ENCODE measurements at regions not wholly inside any gene's neighbourhood (a gene's known extent, or its start where the extent isn't known, plus 50 kb on each side); places are given as distances from the start of the nearest gene placed in this dataset.

GRCh38 chr5:66315784-66316183 is 171.7 kb downstream of the SREK1 start:
- no peak for TF ChIP-seq CTCF (IDR thresholded peaks at IDR 0.05; ENCODE audit: poor library complexity, severe bottlenecking)
- ATAC-seq (ENCODE audit: low read depth) (no peak), DNase-seq (ENCODE audit: low spot score) (no peak)
- Histone ChIP-seq H3K27me3 (ENCODE audit: insufficient read depth, poor library complexity, severe bottlenecking) (no peaks in the 10 kb centered on the region), H3K36me3 (ENCODE audit: low read depth) (no peaks in the 10 kb centered on the region), H3K27ac (ENCODE audit: poor library complexity, severe bottlenecking) (no peak overlapping the region), H3K9me3 (ENCODE audit: severe bottlenecking) (no peaks in the 10 kb centered on the region), H3K4me3 (ENCODE audit: severe bottlenecking) (no peak overlapping the region), H3K4me1 (ENCODE audit: insufficient read depth, poor library complexity, severe bottlenecking) (no peaks in the 10 kb centered on the region)

- DNase-seq (ENCODE audit: low spot score) (no peak), ATAC-seq (ENCODE audit: low read depth) (no peak)
- H3K4me3 ChIP-seq (ENCODE audit: severe bottlenecking): no peak overlapping the region
- H3K27me3 ChIP-seq (ENCODE audit: insufficient read depth, poor library complexity, severe bottlenecking): no peaks in the 10 kb centered on the region
- H3K4me1 ChIP-seq (ENCODE audit: insufficient read depth, poor library complexity, severe bottlenecking): no peaks in the 10 kb centered on the region
- no peak overlapping the region for H3K27ac ChIP-seq (ENCODE audit: poor library complexity, severe bottlenecking)
- TF ChIP-seq CTCF (IDR thresholded peaks at IDR 0.05; ENCODE audit: poor library complexity, severe bottlenecking): no peak
- H3K9me3 ChIP-seq (ENCODE audit: severe bottlenecking): no peaks in the 10 kb centered on the region
- H3K36me3 ChIP-seq (ENCODE audit: low read depth): no peaks in the 10 kb centered on the region
These were observed 178.9 kb downstream of the SREK1 start for GRCh38 chr5:66322786-66323528.

- Histone ChIP-seq H3K4me3 (ENCODE audit: severe bottlenecking) (no peak overlapping the region), H3K36me3 (ENCODE audit: low read depth) (no peaks in the 10 kb centered on the region), H3K4me1 (ENCODE audit: insufficient read depth, poor library complexity, severe bottlenecking) (no peaks in the 10 kb centered on the region), H3K27me3 (ENCODE audit: insufficient read depth, poor library complexity, severe bottlenecking) (no peaks in the 10 kb centered on the region), H3K9me3 (ENCODE audit: severe bottlenecking) (no peaks in the 10 kb centered on the region), H3K27ac (ENCODE audit: poor library complexity, severe bottlenecking) (no peak overlapping the region)
- ATAC-seq (ENCODE audit: low read depth): no peak
- no peak for DNase-seq (ENCODE audit: low spot score)
- TF ChIP-seq CTCF (IDR thresholded peaks at IDR 0.05; ENCODE audit: poor library complexity, severe bottlenecking): no peak
These were observed 179.4 kb downstream of the SREK1 start for GRCh38 chr5:66323529-66323895.

GRCh38 chr5:66324357-66324756 is 180.3 kb downstream of the SREK1 start:
- H3K27me3 ChIP-seq (ENCODE audit: insufficient read depth, poor library complexity, severe bottlenecking): no peaks in the 10 kb centered on the region

More at GRCh38 chr5:66324357-66324756, 180.3 kb downstream of the SREK1 start:
- Histone ChIP-seq H3K27ac (ENCODE audit: poor library complexity, severe bottlenecking) (no peak overlapping the region), H3K9me3 (ENCODE audit: severe bottlenecking) (no peaks in the 10 kb centered on the region), H3K36me3 (ENCODE audit: low read depth) (no peaks in the 10 kb centered on the region), H3K4me3 (ENCODE audit: severe bottlenecking) (no peak overlapping the region), H3K4me1 (ENCODE audit: insufficient read depth, poor library complexity, severe bottlenecking) (no peaks in the 10 kb centered on the region)
- no peak for TF ChIP-seq CTCF (IDR thresholded peaks at IDR 0.05; ENCODE audit: poor library complexity, severe bottlenecking)
- ATAC-seq (ENCODE audit: low read depth) (no peak), DNase-seq (ENCODE audit: low spot score) (no peak)

Data from RWPE2 (cell line).